Osteoblast (primary cell): ENCODE measurements at regions not wholly inside any gene's neighbourhood (a gene's known extent, or its start where the extent isn't known, plus 50 kb on each side); places are given as distances from the start of the nearest gene placed in this dataset.

ENCODE experiments used
- DNase-seq: peaks from one replicate; pipeline ENCODE4 v3.0.0; 2011; ENCODE audit warnings: low spot score, mixed read lengths; ENCODE audit not compliant: insufficient read length; ENCODE audit errors: missing footprints
- H2AFZ ChIP-seq: 2 replicates; pipeline ENCODE4 v1.6.0; 2011; ENCODE audit warnings: mild to moderate bottlenecking, low read length
- H3K27ac ChIP-seq: 2 replicates; pipeline ENCODE4 v1.5.1; 2011; ENCODE audit warnings: mild to moderate bottlenecking, low read depth, low read length, moderate library complexity
- H3K27me3 ChIP-seq: 2 replicates; pipeline ENCODE4 v1.6.0; 2012; ENCODE audit warnings: mild to moderate bottlenecking, control low read depth, inconsistent platforms, low read length, moderate library complexity; ENCODE audit not compliant: insufficient read depth
- H3K36me3 ChIP-seq: 2 replicates; pipeline ENCODE4 v1.5.1; 2011; ENCODE audit warnings: mild to moderate bottlenecking, low read length, control low read depth, moderate library complexity; ENCODE audit not compliant: insufficient read depth
- H3K4me1 ChIP-seq: 2 replicates; pipeline ENCODE4 v1.5.1; 2011; ENCODE audit warnings: mild to moderate bottlenecking, low read length, control low read depth, moderate library complexity; ENCODE audit not compliant: insufficient read depth
- H3K4me2 ChIP-seq: 2 replicates; pipeline ENCODE4 v1.6.0; 2011; ENCODE audit warnings: mild to moderate bottlenecking, low read length; ENCODE audit not compliant: insufficient read depth
- H3K4me3 ChIP-seq: fragments of 200-600 bp; sonication (generic); 3 replicates; pipeline ENCODE4 v1.5.1; 2012; ENCODE audit warnings: mild to moderate bottlenecking, low read length, inconsistent platforms; ENCODE audit not compliant: insufficient read depth
- H3K79me2 ChIP-seq: 2 replicates; pipeline ENCODE4 v1.6.0; 2012; ENCODE audit warnings: mild to moderate bottlenecking, low read length, control low read depth, inconsistent platforms; ENCODE audit not compliant: insufficient read depth
- H3K9me3 ChIP-seq: 2 replicates; pipeline ENCODE4 v1.5.1; 2011; ENCODE audit warnings: low read depth, low read length, control low read depth
- H4K20me1 ChIP-seq: 2 replicates; pipeline ENCODE4 v1.6.0; 2012; ENCODE audit warnings: mild to moderate bottlenecking, low read length, control low read depth; ENCODE audit not compliant: insufficient read depth
- TF ChIP-seq, protein P1 (sequence below): IDR thresholded peaks from 2 replicates; pipeline ENCODE4 v1.5.1; 2011; ENCODE audit warnings: mild to moderate bottlenecking, low read depth, low read length, moderate library complexity; ENCODE audit errors: extremely low read depth

DNA sequence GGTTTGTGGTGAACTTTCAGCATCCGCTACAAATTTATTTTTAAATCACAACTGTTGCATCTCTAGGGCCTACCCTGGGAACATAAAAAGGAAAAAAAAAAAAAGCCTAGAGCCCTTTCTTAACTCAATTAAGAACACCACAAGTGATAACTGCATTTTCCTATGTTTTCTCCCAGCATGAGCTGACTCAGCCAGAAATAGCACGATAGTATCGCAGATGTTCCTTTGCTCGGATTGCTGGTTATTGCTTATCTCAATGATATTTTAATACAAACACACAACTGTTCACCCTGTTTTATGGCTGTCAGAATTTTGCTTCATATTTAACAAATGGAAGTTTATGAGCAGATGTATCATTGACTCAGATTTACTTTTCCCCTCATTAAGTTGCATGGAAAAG, 251.8 kb upstream of the SUCLG2 start:
- H3K4me3 ChIP-seq, result no peak overlapping the region
- no peaks in the 10 kb centered on the region for H3K9me3 ChIP-seq
- no peak for DNase-seq
- no peaks in the 10 kb centered on the region for H3K4me1 ChIP-seq
- no peaks in the 10 kb centered on the region for H4K20me1 ChIP-seq
- H2AFZ ChIP-seq, result no peak overlapping the region
- TF ChIP-seq, protein P1, sequence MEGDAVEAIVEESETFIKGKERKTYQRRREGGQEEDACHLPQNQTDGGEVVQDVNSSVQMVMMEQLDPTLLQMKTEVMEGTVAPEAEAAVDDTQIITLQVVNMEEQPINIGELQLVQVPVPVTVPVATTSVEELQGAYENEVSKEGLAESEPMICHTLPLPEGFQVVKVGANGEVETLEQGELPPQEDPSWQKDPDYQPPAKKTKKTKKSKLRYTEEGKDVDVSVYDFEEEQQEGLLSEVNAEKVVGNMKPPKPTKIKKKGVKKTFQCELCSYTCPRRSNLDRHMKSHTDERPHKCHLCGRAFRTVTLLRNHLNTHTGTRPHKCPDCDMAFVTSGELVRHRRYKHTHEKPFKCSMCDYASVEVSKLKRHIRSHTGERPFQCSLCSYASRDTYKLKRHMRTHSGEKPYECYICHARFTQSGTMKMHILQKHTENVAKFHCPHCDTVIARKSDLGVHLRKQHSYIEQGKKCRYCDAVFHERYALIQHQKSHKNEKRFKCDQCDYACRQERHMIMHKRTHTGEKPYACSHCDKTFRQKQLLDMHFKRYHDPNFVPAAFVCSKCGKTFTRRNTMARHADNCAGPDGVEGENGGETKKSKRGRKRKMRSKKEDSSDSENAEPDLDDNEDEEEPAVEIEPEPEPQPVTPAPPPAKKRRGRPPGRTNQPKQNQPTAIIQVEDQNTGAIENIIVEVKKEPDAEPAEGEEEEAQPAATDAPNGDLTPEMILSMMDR, result no peak
- H3K27me3 ChIP-seq, result no peaks in the 10 kb centered on the region
- H3K36me3 ChIP-seq, result no peaks in the 10 kb centered on the region
- no peaks in the 10 kb centered on the region for H3K79me2 ChIP-seq
- H3K4me2 ChIP-seq, result no peak overlapping the region
- H3K27ac ChIP-seq, result no peak overlapping the region

DNA sequence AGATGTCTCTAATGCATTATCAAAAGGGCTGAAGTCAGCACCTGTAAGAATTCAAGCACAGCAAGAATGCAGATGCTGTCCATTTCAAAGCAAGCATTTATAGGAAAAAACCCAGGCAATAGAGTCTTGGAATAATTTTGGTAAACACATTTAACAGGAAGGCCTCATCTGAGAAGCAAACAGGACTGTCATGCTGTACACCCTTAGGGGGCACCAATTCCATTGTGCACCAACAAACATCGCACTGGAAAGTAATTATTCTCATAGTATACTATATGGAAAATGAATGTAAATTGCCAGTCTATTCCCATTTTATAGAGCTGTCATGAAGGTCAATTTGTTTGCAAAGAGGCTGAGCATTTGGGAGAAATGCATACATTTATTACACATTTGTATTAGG, 247.3 kb upstream of the SUCLG2 start:
- Histone ChIP-seq H4K20me1 (no peaks in the 10 kb centered on the region), H3K36me3 (no peaks in the 10 kb centered on the region), H2AFZ (no peak overlapping the region), H3K27ac (no peak overlapping the region), H3K27me3 (no peaks in the 10 kb centered on the region), H3K4me1 (no peaks in the 10 kb centered on the region), H3K79me2 (no peaks in the 10 kb centered on the region), H3K9me3 (no peaks in the 10 kb centered on the region), H3K4me2 (no peak overlapping the region), H3K4me3 (no peak overlapping the region)
- TF ChIP-seq, protein P1, result no peak
- no peak for DNase-seq

DNA sequence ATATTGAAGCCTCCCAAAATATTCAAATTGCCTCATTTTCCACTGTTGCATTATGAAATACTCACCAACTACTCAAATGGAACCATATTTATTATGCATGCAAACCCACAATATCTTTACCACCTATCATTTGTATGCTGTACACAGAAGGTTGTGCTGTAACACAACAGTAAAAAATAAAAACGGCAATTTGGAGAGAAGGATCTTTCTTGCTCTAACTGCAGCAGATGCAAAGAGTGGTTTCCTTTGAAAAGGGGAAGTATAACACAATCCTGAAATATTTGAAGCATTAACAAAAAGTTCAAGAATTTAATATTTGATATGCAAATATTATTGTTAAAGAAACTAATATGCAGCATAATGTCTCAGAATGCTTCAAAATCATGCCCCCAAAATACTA, 244.5 kb upstream of the SUCLG2 start:
- no peaks in the 10 kb centered on the region for H3K36me3 ChIP-seq
- H3K9me3 ChIP-seq, result no peaks in the 10 kb centered on the region
- H4K20me1 ChIP-seq, result no peaks in the 10 kb centered on the region
- no peaks in the 10 kb centered on the region for H3K79me2 ChIP-seq
- TF ChIP-seq, protein P1, result no peak
- H3K4me2 ChIP-seq, result no peak overlapping the region
- DNase-seq, result no peak
- H3K4me3 ChIP-seq, result no peak overlapping the region
- no peak overlapping the region for H3K27ac ChIP-seq
- H2AFZ ChIP-seq, result no peak overlapping the region
- H3K4me1 ChIP-seq, result no peaks in the 10 kb centered on the region
- H3K27me3 ChIP-seq, result no peaks in the 10 kb centered on the region

DNA sequence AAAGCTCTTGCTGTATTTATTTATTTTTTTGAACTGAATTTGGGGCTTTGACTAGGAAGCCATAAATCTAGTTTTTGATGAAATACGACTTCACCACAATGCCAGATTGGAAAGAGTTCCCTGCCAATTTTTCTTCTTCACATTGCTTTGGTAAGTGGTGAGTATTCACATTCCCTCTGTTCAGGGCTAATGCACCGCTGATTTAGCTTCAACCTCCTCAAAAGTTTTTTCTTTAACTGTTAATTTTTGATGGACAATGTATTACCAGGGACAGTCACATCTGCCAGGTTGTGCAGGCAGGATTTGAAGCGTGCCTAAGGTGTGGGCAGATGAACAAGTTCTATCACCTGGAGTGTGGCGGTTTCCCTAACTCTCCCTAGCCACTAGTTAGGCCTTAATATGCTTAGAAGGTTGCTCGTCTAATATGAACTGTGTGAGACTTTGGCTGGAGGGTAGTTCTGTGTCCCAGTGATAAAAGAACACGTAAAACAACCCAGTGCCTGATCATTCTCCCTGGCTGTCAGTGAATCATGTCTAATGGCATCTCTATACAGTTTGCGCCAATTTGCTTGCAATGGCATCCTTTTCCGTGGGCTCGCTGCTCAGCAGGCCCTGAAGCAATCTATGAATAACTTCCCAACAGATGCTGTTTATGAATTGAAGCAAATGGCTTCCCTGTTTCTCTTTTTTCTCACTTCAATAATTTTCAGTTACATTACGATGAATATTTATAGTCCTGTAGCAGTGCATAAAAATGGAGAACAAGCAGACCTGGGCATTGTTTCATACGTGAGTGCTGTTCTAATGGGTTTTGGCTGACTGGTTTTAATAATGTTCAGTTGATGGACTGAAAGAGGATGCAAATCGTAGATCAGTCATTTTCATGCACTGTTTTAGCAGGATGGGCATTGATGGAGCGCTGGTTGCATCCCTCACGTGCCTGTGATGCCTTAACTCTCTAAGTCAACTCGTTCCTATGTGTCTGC, 243.2 kb upstream of the SUCLG2 start:
- no peak for DNase-seq
- Histone ChIP-seq H3K36me3 (no peaks in the 10 kb centered on the region), H2AFZ (no peak overlapping the region), H3K4me3 (no peak overlapping the region), H3K79me2 (no peaks in the 10 kb centered on the region), H4K20me1 (no peaks in the 10 kb centered on the region), H3K9me3 (no peaks in the 10 kb centered on the region), H3K4me2 (no peak overlapping the region), H3K27ac (no peak overlapping the region), H3K4me1 (no peaks in the 10 kb centered on the region), H3K27me3 (no peaks in the 10 kb centered on the region)
- TF ChIP-seq, protein P1, result no peak
